HG02885 (cell line): ENCODE measurements at regions not wholly inside any gene's neighbourhood (a gene's known extent, or its start where the extent isn't known, plus 50 kb on each side); places are given as distances from the start of the nearest gene placed in this dataset.
"Not testable (repeated sequence)": the region's sequence is repeated elsewhere in the genome, so short reads cannot be mapped to it uniquely, and the experiment has no call there.

Experiments used
- ATAC-seq: cut with Tn5 transposase; IDR thresholded peaks from one replicate; pipeline ENCODE4 v1.9.1; 2021; ENCODE audit warnings: mild to moderate bottlenecking; ENCODE audit not compliant: unreplicated experiment, poor library complexity

DNA sequence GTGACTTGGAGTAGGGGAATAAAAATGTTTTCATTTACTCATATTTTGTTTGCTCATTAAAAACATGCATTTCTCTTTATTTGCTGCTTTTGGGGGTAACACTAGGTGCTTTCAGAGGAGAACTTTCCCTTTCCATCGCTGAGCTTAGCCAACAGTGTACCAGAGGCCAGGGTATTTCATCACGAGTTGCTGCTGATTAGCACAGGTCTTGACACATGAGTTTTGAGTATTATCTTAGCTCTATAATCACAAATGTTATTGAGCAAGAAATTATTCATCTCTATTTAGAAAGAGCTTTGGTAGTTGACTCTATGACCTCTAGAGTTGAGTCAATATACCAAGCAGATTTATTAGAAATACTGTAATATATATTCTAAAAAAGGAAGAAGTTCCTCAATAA, 375.9 kb downstream of the NXPH1 start:
- ATAC-seq: no peak

DNA sequence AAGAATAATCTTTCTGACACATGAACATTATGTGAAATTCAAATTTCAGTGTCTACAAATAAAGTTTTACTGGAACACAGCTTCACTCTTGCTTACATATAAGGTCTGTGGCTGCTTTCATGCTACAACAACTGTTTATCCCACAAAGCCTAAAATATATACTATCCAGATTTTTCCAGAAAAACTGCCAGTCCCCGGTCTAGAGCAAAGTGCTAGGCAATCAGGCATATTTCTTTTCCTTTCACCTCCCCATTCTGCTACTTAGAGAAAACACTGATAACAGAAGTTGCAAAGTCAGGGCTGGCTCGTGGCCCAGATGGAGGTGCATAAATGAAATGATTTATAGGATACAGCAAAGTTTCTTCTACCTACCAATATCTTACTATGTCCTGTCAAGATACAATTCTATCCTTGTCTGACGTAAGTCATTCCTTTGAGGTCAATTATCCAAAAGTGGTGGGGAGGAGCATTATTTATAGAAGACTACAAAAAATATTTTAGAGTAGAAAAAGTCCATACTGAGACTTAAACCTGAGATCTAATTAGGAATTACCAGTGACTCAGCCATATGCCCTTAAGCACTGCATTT, 384.1 kb downstream of the NXPH1 start:
- no peak for ATAC-seq

- ATAC-seq: no peak
Observed at GRCh38 chr7:8818406-8818805, 385.0 kb downstream of the NXPH1 start.

DNA sequence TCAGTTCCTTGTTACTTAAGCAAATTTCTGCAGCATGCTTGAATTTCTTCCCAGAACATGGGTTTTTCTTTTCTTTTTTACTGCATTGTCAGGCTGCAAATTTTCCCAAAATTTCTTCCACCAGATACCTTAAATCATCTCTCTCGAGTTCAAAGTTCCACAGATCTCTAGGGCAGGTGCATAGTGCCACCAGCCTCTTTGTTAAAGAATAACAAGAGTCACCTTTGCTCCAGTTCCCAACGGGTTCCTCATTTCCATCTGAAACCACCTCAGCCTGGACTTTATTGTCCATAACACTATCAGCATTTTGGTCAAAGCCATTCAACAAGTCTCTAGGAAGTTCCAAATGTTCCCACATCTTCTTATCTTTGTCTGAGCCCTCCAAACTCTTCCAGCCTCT, 389.2 kb downstream of the NXPH1 start:
- ATAC-seq: no peak

DNA sequence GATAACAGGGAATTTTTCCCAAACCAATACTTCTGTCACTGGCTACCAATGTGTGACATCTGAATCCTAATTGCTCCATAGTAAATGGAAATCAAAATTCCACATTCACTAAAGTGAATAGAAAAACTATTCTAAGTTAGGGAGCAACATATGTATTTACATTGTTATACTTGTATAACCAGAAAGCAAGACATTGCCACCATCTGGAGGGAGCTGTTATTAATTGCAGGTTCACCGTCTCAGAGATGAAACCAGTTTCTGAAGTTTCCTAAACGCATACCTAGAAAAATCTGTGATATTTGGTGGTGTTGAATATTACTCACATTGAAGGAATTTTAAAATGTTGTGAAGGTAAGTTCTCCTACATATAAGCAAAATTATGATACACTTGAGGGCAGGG, 390.1 kb downstream of the NXPH1 start:
- no peak for ATAC-seq

DNA sequence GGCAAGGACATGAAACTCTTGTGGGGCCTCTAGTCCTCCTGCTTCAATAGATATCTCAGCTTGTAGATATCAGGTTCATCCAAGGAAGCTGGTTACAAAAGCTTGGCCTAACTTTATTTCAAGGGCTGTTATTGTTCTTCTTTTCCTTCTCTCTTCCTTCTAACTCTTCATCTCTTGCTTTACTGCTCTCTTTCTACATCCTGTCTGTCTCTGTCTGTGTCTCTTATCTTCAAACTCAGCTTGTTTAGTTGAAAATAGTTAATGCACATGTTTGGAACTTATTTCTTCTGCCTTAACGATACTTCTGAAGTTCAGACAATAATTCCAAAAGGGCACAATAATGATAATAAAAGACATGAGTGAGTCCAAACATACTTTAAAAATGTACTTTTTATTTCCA, 393.9 kb downstream of the NXPH1 start:
- ATAC-seq: no peak

GRCh38 chr7:8829100-8829499, 395.7 kb downstream of the NXPH1 start:
- ATAC-seq: no peak

- no peak for ATAC-seq
Observed at GRCh38 chr7:8831376-8831775, 398.0 kb downstream of the NXPH1 start.

GRCh38 chr7:8833355-8833754, 399.9 kb downstream of the NXPH1 start:
- ATAC-seq: no peak

GRCh38 chr7:8841171-8841570, 407.8 kb downstream of the NXPH1 start:
- no peak for ATAC-seq

GRCh38 chr7:8871716-8872115, 438.3 kb downstream of the NXPH1 start:
- ATAC-seq: no peak

- no peak for ATAC-seq
Observed at GRCh38 chr7:8881916-8882315, 448.5 kb downstream of the NXPH1 start.

- no peak for ATAC-seq
Observed at GRCh38 chr7:8885480-8886000, 452.1 kb downstream of the NXPH1 start.

GRCh38 chr7:8890346-8890745, 456.9 kb downstream of the NXPH1 start:
- not testable (repeated sequence) for ATAC-seq

DNA sequence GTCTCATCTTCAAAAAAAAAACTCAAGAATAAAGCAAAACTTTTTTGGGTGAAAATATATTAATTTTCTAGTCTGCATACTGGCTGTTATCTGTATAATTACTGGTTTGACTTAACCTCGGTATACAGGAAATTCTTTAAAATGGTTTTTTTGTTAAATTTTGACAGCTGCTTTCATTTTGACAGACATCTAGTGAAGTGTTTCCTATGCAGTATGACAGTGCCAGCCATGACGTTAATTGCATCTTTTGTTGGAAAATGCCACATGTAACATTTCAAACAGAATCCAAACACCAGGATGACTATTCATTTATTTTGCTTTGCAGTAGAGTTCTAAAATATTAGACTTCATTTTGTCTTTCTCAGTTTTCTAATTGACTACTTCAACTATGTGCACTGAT, 460.4 kb downstream of the NXPH1 start:
- ATAC-seq: no peak

- no peak for ATAC-seq
Observed at GRCh38 chr7:8906396-8907075, 473.1 kb downstream of the NXPH1 start.

- no peak for ATAC-seq
Observed at GRCh38 chr7:8908889-8909288, 475.5 kb downstream of the NXPH1 start.

GRCh38 chr7:8913682-8914081, 480.3 kb downstream of the NXPH1 start:
- ATAC-seq: no peak

- no peak for ATAC-seq
Observed at GRCh38 chr7:8921807-8922206, 488.4 kb downstream of the NXPH1 start.

DNA sequence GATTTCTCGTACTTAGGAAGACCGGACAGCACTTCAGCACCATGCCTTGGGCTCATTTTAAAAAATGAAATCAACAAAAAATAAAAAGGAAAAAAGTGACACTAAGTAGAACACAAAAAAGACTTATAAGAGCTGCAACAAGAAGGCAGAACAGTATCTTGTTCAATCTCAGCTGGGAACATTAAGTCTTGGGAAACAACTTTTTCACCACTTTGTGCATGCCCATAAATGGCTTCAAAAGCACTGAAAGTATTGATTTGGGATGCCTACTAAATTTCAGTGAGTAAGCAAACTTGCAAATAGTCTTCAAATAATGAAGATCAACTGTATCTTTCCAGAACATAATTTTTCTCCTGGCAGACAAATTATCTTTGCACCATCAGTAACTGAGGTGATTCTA, 489.3 kb downstream of the NXPH1 start:
- no peak for ATAC-seq

GRCh38 chr7:8923164-8923806, 489.9 kb downstream of the NXPH1 start:
- ATAC-seq: no peak
